GM12878 (cell line): ENCODE measurements at regions not wholly inside any gene's neighbourhood (a gene's known extent, or its start where the extent isn't known, plus 50 kb on each side); places are given as distances from the start of the nearest gene placed in this dataset.

Source experiments
- ATAC-seq: fragments of 200-7000 bp; cut with Tn5 transposase; 3 replicates; pipeline ENCODE4 v1.9.1; 2020; ENCODE audit warnings: mild to moderate bottlenecking, moderate library complexity
- BruUV-seq: library from RNA; stranded (reverse); fragments of 400-500 nt; replicated peaks from 2 replicates; lab custom pipeline; 2021; lab: Mats Ljungman, UMichigan
- CTCF ChIA-PET: fragments of 300-600 bp; sonication (Branson Sonifier 250); formaldehyde crosslinking; extraction: SDS; loops from one replicate; lab custom pipeline; 2021; ENCODE audit warnings: inconsistent platforms; lab: Yijun Ruan, JAX
- POLR2A ChIA-PET: fragments of 350-600 bp; formaldehyde crosslinking; extraction: SDS; loops from one replicate; lab custom pipeline; 2021; ENCODE audit warnings: inconsistent platforms; lab: Charles Lee
- RAD21 ChIA-PET: fragments of 300-600 bp; sonication (Branson Sonifier 250); formaldehyde crosslinking; loops from one replicate; lab custom pipeline; 2023; ENCODE audit warnings: antibody characterized with exemption; ENCODE audit not compliant: unreplicated experiment; lab: Charles Lee
- SMC1A ChIA-PET: fragments of 300-600 bp; sonication (Branson Sonifier 250); formaldehyde crosslinking; loops from one replicate; lab custom pipeline; 2023; ENCODE audit not compliant: unreplicated experiment, uncharacterized antibody; lab: Charles Lee
- DNase-seq: peaks from one replicate; pipeline ENCODE4 v3.0.0-alpha.2; 2011; ENCODE audit warnings: low read depth, low spot score
- FAIRE-seq: peaks from 3 replicates; lab custom pipeline; 2011; peaks lifted over from hg19 to GRCh38; lab: Jason Lieb, UNC
- H2AFZ ChIP-seq: 2 replicates; pipeline ENCODE4 v1.6.0; 2011; ENCODE audit warnings: low read depth, low read length, control low read depth; ENCODE audit not compliant: control insufficient read depth
- H3K27ac ChIP-seq: 2 replicates; pipeline ENCODE4 v1.5.1; 2011; ENCODE audit warnings: control low read depth; ENCODE audit not compliant: control insufficient read depth, insufficient read depth
- H3K27me3 ChIP-seq, 2 experiments: replicated peaks in 1 of 2; 2 replicates each; pipeline versions ENCODE4 v1.6.0 to v1.6.1; 2011; ENCODE audit warnings: low read length in 1 of 2; ENCODE audit not compliant: control insufficient read depth in 2 of 2, insufficient read depth in 2 of 2
- H3K36me3 ChIP-seq, 2 experiments: 2 replicates each; pipeline ENCODE4 v1.5.1; 2011; ENCODE audit warnings: low read length in 1 of 2; ENCODE audit not compliant: control insufficient read depth in 2 of 2, insufficient read depth in 2 of 2
- H3K4me1 ChIP-seq: 2 replicates; pipeline ENCODE4 v1.6.1; 2011; ENCODE audit warnings: mild to moderate bottlenecking, low read length, moderate library complexity, mixed read lengths; ENCODE audit not compliant: control insufficient read depth, insufficient read depth
- H3K4me2 ChIP-seq: 2 replicates; pipeline ENCODE4 v1.6.0; 2011; ENCODE audit warnings: control low read depth; ENCODE audit not compliant: control insufficient read depth, insufficient read depth
- H3K4me3 ChIP-seq: fragments of 200-600 bp; sonication (generic); 2 replicates; pipeline ENCODE4 v1.5.1; 2016
- H3K79me2 ChIP-seq: 2 replicates; pipeline ENCODE4 v1.6.0; 2011; ENCODE audit warnings: low read length; ENCODE audit not compliant: control insufficient read depth, insufficient read depth
- H3K9ac ChIP-seq: 2 replicates; pipeline ENCODE4 v1.8.0; 2011; ENCODE audit warnings: low read length, control low read depth, mixed read lengths; ENCODE audit not compliant: control insufficient read depth, insufficient read depth
- H3K9me3 ChIP-seq: replicated peaks from 3 replicates; pipeline ENCODE4 v1.5.1; 2011; ENCODE audit warnings: mild to moderate bottlenecking, low read length; ENCODE audit not compliant: control insufficient read depth, insufficient read depth
- H4K20me1 ChIP-seq: 2 replicates; pipeline ENCODE4 v1.6.0; 2011; ENCODE audit not compliant: control insufficient read depth, insufficient read depth
- BHLHE40 ChIP-seq, 2 experiments: fragments of 450-650 bp in 1 of 2; IDR thresholded peaks; 2 replicates each; pipeline ENCODE4 v1.6.1; 2011 to 2017; ENCODE audit warnings: low read depth in 2 of 2, borderline replicate concordance in 1 of 2, improper control_type of control experiment in 1 of 2, low read length in 1 of 2, mild to moderate bottlenecking in 1 of 2
- ESRRA ChIP-seq: IDR thresholded peaks from 2 replicates; pipeline ENCODE4 v1.6.1; 2012; ENCODE audit warnings: mild to moderate bottlenecking, low read length, improper control_type of control experiment
- FOXM1 ChIP-seq: IDR thresholded peaks from 2 replicates; pipeline ENCODE4 v1.6.1; 2012; ENCODE audit warnings: low read depth, mild to moderate bottlenecking, inconsistent platforms, low read length, moderate library complexity
- GATAD2B ChIP-seq: fragments of 450-650 bp; conservative IDR thresholded peaks from 2 replicates; pipeline ENCODE4 v1.6.1; 2017; ENCODE audit warnings: low read depth, mild to moderate bottlenecking, moderate library complexity
- IKZF1 ChIP-seq: fragments of 450-650 bp; conservative IDR thresholded peaks from 2 replicates; pipeline ENCODE4 v1.6.1; 2017; ENCODE audit warnings: antibody characterized with exemption, mild to moderate bottlenecking
- PAX8 ChIP-seq: fragments of 450-650 bp; IDR thresholded peaks from 2 replicates; pipeline ENCODE4 v1.6.1; 2017; ENCODE audit warnings: mild to moderate bottlenecking, moderate library complexity
- SUPT20H ChIP-seq: IDR thresholded peaks from 2 replicates; pipeline ENCODE4 v1.6.1; 2011; ENCODE audit warnings: low read depth, mild to moderate bottlenecking, low read length, moderate library complexity, borderline replicate concordance; ENCODE audit not compliant: control insufficient read depth
- SUZ12 ChIP-seq: fragments of 200-600 bp; sonication (generic); IDR thresholded peaks from one replicate; pipeline ENCODE4 v1.6.1; 2018; ENCODE audit warnings: antibody characterized with exemption, mild to moderate bottlenecking; ENCODE audit not compliant: unreplicated experiment
- TAF1 ChIP-seq: IDR thresholded peaks from 2 replicates; pipeline ENCODE4 v1.6.1; 2011; ENCODE audit warnings: mild to moderate bottlenecking, low read depth, low read length, borderline replicate concordance
- YBX1 ChIP-seq: fragments of 450-650 bp; IDR thresholded peaks from 2 replicates; pipeline ENCODE4 v1.6.1; 2016; ENCODE audit warnings: antibody characterized with exemption
- WGBS: methylation state at CpG from one replicate; pipeline ENCODE4 v1.1.6; 2016; ENCODE audit warnings: low lambda C conversion rate; ENCODE audit not compliant: insufficient replicate concordance, insufficient coverage; ENCODE audit errors: missing lambda C conversion rate; 5-methylcytosine and 5-hydroxymethylcytosine counted together
- in situ Hi-C: fragments of 300-500 bp; cut with MboI; formaldehyde crosslinking; loops from 9 replicates; pipeline ENCODE4 v1.14.3; 2018; ENCODE audit warnings: mixed read lengths
- intact Hi-C: fragments of 100-400 bp; cut with micrococcal nuclease; formaldehyde crosslinking; loops from one replicate; pipeline ENCODE4 v1.14.2; 2022; ENCODE audit not compliant: unreplicated experiment
- TF ChIP-seq, protein P1 (sequence below): IDR thresholded peaks from 2 replicates; pipeline ENCODE4 v1.6.1; 2011; ENCODE audit warnings: low read depth, low read length, improper control_type of control experiment, borderline replicate concordance
- TF ChIP-seq, protein P2 (sequence below): IDR thresholded peaks from 2 replicates; pipeline ENCODE4 v1.6.1; 2011; ENCODE audit warnings: borderline replicate concordance, low read depth, mild to moderate bottlenecking, moderate library complexity, low read length; ENCODE audit not compliant: insufficient read depth, poor library complexity, severe bottlenecking
- TF ChIP-seq, protein P3 (sequence below): fragments of 450-650 bp; conservative IDR thresholded peaks from 2 replicates; pipeline ENCODE4 v1.6.1; 2017; ENCODE audit warnings: mild to moderate bottlenecking, moderate library complexity

DNA sequence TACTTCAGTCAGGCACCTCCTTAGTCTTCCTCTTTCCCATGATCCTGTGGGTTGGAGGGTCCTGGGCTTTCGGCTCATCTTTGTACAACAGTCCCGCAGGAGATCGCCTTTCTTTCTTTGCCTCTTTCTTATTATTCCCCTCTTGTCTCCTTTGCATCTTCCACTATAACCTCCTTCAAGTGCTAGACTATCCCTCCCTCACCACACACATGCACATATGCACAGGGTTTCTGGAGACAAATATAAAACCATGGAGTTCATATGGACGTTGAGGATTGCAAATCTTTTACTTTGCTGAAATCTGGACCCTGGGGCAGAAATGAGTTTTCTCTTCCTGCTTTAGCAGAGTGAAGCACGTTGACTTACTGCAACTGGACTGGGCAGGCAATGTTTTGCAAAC lies 80.3 kb downstream of the TMEM17 start:
- no peak overlapping the region for H3K4me3 ChIP-seq
- in situ Hi-C loops, result no loop called here
- FAIRE-seq, result no peak
- ChIA-PET POLR2A (no interaction called here), SMC1A (no interaction called here), CTCF (no interaction called here)
- no peak for DNase-seq
- intact Hi-C loops, result no loop called here
- no peaks in the 10 kb centered on the region for H3K79me2 ChIP-seq
- H3K9me3 ChIP-seq, result no peaks in the 10 kb centered on the region
- no peaks in the 10 kb centered on the region for H3K27me3 ChIP-seq
- no peaks in the 10 kb centered on the region for H4K20me1 ChIP-seq
- H3K4me2 ChIP-seq, result no peak overlapping the region
- TF ChIP-seq, protein P1, sequence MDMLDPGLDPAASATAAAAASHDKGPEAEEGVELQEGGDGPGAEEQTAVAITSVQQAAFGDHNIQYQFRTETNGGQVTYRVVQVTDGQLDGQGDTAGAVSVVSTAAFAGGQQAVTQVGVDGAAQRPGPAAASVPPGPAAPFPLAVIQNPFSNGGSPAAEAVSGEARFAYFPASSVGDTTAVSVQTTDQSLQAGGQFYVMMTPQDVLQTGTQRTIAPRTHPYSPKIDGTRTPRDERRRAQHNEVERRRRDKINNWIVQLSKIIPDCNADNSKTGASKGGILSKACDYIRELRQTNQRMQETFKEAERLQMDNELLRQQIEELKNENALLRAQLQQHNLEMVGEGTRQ, result no peak
- TF ChIP-seq SUPT20H (no peak), PAX8 (no peak), GATAD2B (no peak)
- TF ChIP-seq, all 136 proteins: peak for 0
- Histone ChIP-seq H3K4me1 (no peaks in the 10 kb centered on the region), H3K36me3 (no peaks in the 10 kb centered on the region), H2AFZ (no peak overlapping the region), H3K27ac (no peak overlapping the region), H3K9ac (no peak overlapping the region)
- no TSS peak for BruUV-seq
- RAD21 ChIA-PET, result no interaction called here
- no peak for ATAC-seq
- WGBS, result 49% methylated on average over 5 of the region's 5 CpGs

DNA sequence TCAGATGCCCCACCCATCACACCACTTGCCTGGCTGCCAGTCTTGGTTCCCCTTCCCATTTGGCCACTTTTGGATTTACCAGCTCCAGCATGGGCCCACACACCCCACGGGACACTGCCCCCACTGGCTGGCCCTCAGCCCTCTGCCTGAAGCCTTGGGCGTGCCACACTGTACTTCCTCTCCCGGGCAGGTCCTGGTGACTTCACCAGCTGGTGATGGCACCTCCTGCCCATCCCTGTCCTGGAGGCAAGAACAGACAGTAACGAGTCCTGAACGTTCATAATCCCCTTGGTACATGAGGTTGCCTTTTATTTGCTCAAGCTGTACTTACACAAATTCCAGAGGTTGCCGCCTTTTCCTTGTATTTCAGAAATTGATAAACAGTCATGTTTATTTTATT lies 81.1 kb downstream of the TMEM17 start:
- in situ Hi-C loops (no loop called here), intact Hi-C loops (no loop called here)
- RAD21 ChIA-PET, result no interaction called here
- Histone ChIP-seq H3K79me2 (no peaks in the 10 kb centered on the region), H3K9me3 (no peaks in the 10 kb centered on the region), H2AFZ (no peak overlapping the region), H3K4me2 (no peak overlapping the region), H3K9ac (no peak overlapping the region), H3K27ac (no peak overlapping the region), H3K4me3 (no peak overlapping the region), H3K27me3 (no peaks in the 10 kb centered on the region), H4K20me1 (no peaks in the 10 kb centered on the region), H3K4me1 (no peaks in the 10 kb centered on the region), H3K36me3 (no peaks in the 10 kb centered on the region)
- DNase-seq (no peak), ATAC-seq (no peak), FAIRE-seq (no peak)
- SMC1A ChIA-PET, result interaction anchor here (0.7 kb wide), 1 partner anchor 89 kb away, joined by 3 read pairs; no protein-coding TSS in a partner anchor
- 62% methylated on average over 6 of the region's 6 CpGs for WGBS
- no TSS peak for BruUV-seq
- CTCF ChIA-PET, result interaction anchor here (1.6 kb wide), 1 partner anchor 10 kb away, joined by 3 read pairs; no protein-coding TSS in a partner anchor
- POLR2A ChIA-PET, result no interaction called here
- TF ChIP-seq SUZ12, result no peak
- TF ChIP-seq YBX1, result no peak
- no peak for TF ChIP-seq TAF1
- TF ChIP-seq, protein P2, sequence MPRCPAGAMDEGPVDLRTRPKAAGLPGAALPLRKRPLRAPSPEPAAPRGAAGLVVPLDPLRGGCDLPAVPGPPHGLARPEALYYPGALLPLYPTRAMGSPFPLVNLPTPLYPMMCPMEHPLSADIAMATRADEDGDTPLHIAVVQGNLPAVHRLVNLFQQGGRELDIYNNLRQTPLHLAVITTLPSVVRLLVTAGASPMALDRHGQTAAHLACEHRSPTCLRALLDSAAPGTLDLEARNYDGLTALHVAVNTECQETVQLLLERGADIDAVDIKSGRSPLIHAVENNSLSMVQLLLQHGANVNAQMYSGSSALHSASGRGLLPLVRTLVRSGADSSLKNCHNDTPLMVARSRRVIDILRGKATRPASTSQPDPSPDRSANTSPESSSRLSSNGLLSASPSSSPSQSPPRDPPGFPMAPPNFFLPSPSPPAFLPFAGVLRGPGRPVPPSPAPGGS, result no peak
- TF ChIP-seq FOXM1, result no peak
- TF ChIP-seq, protein P3, sequence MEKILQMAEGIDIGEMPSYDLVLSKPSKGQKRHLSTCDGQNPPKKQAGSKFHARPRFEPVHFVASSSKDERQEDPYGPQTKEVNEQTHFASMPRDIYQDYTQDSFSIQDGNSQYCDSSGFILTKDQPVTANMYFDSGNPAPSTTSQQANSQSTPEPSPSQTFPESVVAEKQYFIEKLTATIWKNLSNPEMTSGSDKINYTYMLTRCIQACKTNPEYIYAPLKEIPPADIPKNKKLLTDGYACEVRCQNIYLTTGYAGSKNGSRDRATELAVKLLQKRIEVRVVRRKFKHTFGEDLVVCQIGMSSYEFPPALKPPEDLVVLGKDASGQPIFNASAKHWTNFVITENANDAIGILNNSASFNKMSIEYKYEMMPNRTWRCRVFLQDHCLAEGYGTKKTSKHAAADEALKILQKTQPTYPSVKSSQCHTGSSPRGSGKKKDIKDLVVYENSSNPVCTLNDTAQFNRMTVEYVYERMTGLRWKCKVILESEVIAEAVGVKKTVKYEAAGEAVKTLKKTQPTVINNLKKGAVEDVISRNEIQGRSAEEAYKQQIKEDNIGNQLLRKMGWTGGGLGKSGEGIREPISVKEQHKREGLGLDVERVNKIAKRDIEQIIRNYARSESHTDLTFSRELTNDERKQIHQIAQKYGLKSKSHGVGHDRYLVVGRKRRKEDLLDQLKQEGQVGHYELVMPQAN, result no peak
- TF ChIP-seq BHLHE40 (IDR thresholded peaks at IDR 0.05; ENCODE audit: borderline replicate concordance in 1 of 2, low read depth in 2 of 2, low read length in 1 of 2), result no peak
- TF ChIP-seq IKZF1, result no peak
- no peak for TF ChIP-seq ESRRA
